GM12878 (cell line): ENCODE measurements at regions not wholly inside any gene's neighbourhood (a gene's known extent, or its start where the extent isn't known, plus 50 kb on each side); places are given as distances from the start of the nearest gene placed in this dataset.

Experiments used
- ATAC-seq: fragments of 200-7000 bp; cut with Tn5 transposase; 3 replicates; pipeline ENCODE4 v1.9.1; 2020; ENCODE audit warnings: mild to moderate bottlenecking, moderate library complexity
- BruUV-seq: library from RNA; stranded (reverse); fragments of 400-500 nt; replicated peaks from 2 replicates; lab custom pipeline; 2021; lab: Mats Ljungman, UMichigan
- CTCF ChIA-PET: fragments of 300-600 bp; sonication (Branson Sonifier 250); formaldehyde crosslinking; extraction: SDS; loops from one replicate; lab custom pipeline; 2021; ENCODE audit warnings: inconsistent platforms; lab: Yijun Ruan, JAX
- POLR2A ChIA-PET: fragments of 350-600 bp; formaldehyde crosslinking; extraction: SDS; loops from one replicate; lab custom pipeline; 2021; ENCODE audit warnings: inconsistent platforms; lab: Charles Lee
- RAD21 ChIA-PET: fragments of 300-600 bp; sonication (Branson Sonifier 250); formaldehyde crosslinking; loops from one replicate; lab custom pipeline; 2023; ENCODE audit warnings: antibody characterized with exemption; ENCODE audit not compliant: unreplicated experiment; lab: Charles Lee
- SMC1A ChIA-PET: fragments of 300-600 bp; sonication (Branson Sonifier 250); formaldehyde crosslinking; loops from one replicate; lab custom pipeline; 2023; ENCODE audit not compliant: unreplicated experiment, uncharacterized antibody; lab: Charles Lee
- DNase-seq: peaks from one replicate; pipeline ENCODE4 v3.0.0-alpha.2; 2011; ENCODE audit warnings: low read depth, low spot score
- FAIRE-seq: peaks from 3 replicates; lab custom pipeline; 2011; peaks lifted over from hg19 to GRCh38; lab: Jason Lieb, UNC
- H2AFZ ChIP-seq: 2 replicates; pipeline ENCODE4 v1.6.0; 2011; ENCODE audit warnings: low read depth, low read length, control low read depth; ENCODE audit not compliant: control insufficient read depth
- H3K27ac ChIP-seq: 2 replicates; pipeline ENCODE4 v1.5.1; 2011; ENCODE audit warnings: control low read depth; ENCODE audit not compliant: control insufficient read depth, insufficient read depth
- H3K27me3 ChIP-seq, 2 experiments: replicated peaks in 1 of 2; 2 replicates each; pipeline versions ENCODE4 v1.6.0 to v1.6.1; 2011; ENCODE audit warnings: low read length in 1 of 2; ENCODE audit not compliant: control insufficient read depth in 2 of 2, insufficient read depth in 2 of 2
- H3K36me3 ChIP-seq, 2 experiments: 2 replicates each; pipeline ENCODE4 v1.5.1; 2011; ENCODE audit warnings: low read length in 1 of 2; ENCODE audit not compliant: control insufficient read depth in 2 of 2, insufficient read depth in 2 of 2
- H3K4me1 ChIP-seq: 2 replicates; pipeline ENCODE4 v1.6.1; 2011; ENCODE audit warnings: mild to moderate bottlenecking, low read length, moderate library complexity, mixed read lengths; ENCODE audit not compliant: control insufficient read depth, insufficient read depth
- H3K4me2 ChIP-seq: 2 replicates; pipeline ENCODE4 v1.6.0; 2011; ENCODE audit warnings: control low read depth; ENCODE audit not compliant: control insufficient read depth, insufficient read depth
- H3K4me3 ChIP-seq: fragments of 200-600 bp; sonication (generic); 2 replicates; pipeline ENCODE4 v1.5.1; 2016
- H3K79me2 ChIP-seq: 2 replicates; pipeline ENCODE4 v1.6.0; 2011; ENCODE audit warnings: low read length; ENCODE audit not compliant: control insufficient read depth, insufficient read depth
- H3K9ac ChIP-seq: 2 replicates; pipeline ENCODE4 v1.8.0; 2011; ENCODE audit warnings: low read length, control low read depth, mixed read lengths; ENCODE audit not compliant: control insufficient read depth, insufficient read depth
- H3K9me3 ChIP-seq: replicated peaks from 3 replicates; pipeline ENCODE4 v1.5.1; 2011; ENCODE audit warnings: mild to moderate bottlenecking, low read length; ENCODE audit not compliant: control insufficient read depth, insufficient read depth
- H4K20me1 ChIP-seq: 2 replicates; pipeline ENCODE4 v1.6.0; 2011; ENCODE audit not compliant: control insufficient read depth, insufficient read depth
- FOXM1 ChIP-seq: IDR thresholded peaks from 2 replicates; pipeline ENCODE4 v1.6.1; 2012; ENCODE audit warnings: low read depth, mild to moderate bottlenecking, inconsistent platforms, low read length, moderate library complexity
- JUND ChIP-seq: IDR thresholded peaks from 2 replicates; pipeline ENCODE4 v1.6.1; 2012; ENCODE audit warnings: low read depth, mild to moderate bottlenecking, low read length, improper control_type of control experiment, moderate library complexity
- MTA2 ChIP-seq: fragments of 450-650 bp; IDR thresholded peaks from 2 replicates; pipeline ENCODE4 v1.6.1; 2016; ENCODE audit warnings: low read depth, mild to moderate bottlenecking, moderate library complexity
- MTA3 ChIP-seq: IDR thresholded peaks from 2 replicates; pipeline ENCODE4 v1.6.1; 2012; ENCODE audit warnings: low read length, inconsistent platforms, borderline replicate concordance
- NR2C2 ChIP-seq: IDR thresholded peaks from 2 replicates; pipeline ENCODE4 v1.6.1; 2011; ENCODE audit warnings: borderline replicate concordance, low read depth; ENCODE audit not compliant: control insufficient read depth, insufficient read length
- SIN3A ChIP-seq: IDR thresholded peaks from 2 replicates; pipeline ENCODE4 v1.6.1; 2012; ENCODE audit warnings: low read depth, low read length, improper control_type of control experiment
- SIX5 ChIP-seq: IDR thresholded peaks from 2 replicates; pipeline ENCODE4 v1.6.1; 2011; ENCODE audit warnings: mild to moderate bottlenecking, low read depth, low read length, moderate library complexity; ENCODE audit not compliant: severe bottlenecking
- STAT3 ChIP-seq: IDR thresholded peaks from 2 replicates; pipeline ENCODE4 v1.6.1; 2011; ENCODE audit warnings: low read depth, low read length, improper control_type of control experiment
- TCF12 ChIP-seq: IDR thresholded peaks from 2 replicates; pipeline ENCODE4 v1.6.1; 2011; ENCODE audit warnings: low read depth, mild to moderate bottlenecking, low read length
- WGBS: methylation state at CpG from one replicate; pipeline ENCODE4 v1.1.6; 2016; ENCODE audit warnings: low lambda C conversion rate; ENCODE audit not compliant: insufficient replicate concordance, insufficient coverage; ENCODE audit errors: missing lambda C conversion rate; 5-methylcytosine and 5-hydroxymethylcytosine counted together
- in situ Hi-C: fragments of 300-500 bp; cut with MboI; formaldehyde crosslinking; loops from 9 replicates; pipeline ENCODE4 v1.14.3; 2018; ENCODE audit warnings: mixed read lengths
- intact Hi-C: fragments of 100-400 bp; cut with micrococcal nuclease; formaldehyde crosslinking; loops from one replicate; pipeline ENCODE4 v1.14.2; 2022; ENCODE audit not compliant: unreplicated experiment
- TF ChIP-seq, protein P1 (sequence below): fragments of 450-650 bp; IDR thresholded peaks from 2 replicates; pipeline ENCODE4 v1.6.1; 2014; ENCODE audit warnings: mild to moderate bottlenecking
- TF ChIP-seq, protein P2 (sequence below): fragments of 450-650 bp; IDR thresholded peaks from 2 replicates; pipeline ENCODE4 v1.6.1; 2017; ENCODE audit warnings: low read depth, mild to moderate bottlenecking, moderate library complexity
- TF ChIP-seq, protein P3 (sequence below): fragments of 450-650 bp; formaldehyde crosslinking; IDR thresholded peaks from 2 replicates; pipeline ENCODE4 v1.5.0; 2022; ENCODE audit warnings: mild to moderate bottlenecking, missing genetic modification characterization

DNA sequence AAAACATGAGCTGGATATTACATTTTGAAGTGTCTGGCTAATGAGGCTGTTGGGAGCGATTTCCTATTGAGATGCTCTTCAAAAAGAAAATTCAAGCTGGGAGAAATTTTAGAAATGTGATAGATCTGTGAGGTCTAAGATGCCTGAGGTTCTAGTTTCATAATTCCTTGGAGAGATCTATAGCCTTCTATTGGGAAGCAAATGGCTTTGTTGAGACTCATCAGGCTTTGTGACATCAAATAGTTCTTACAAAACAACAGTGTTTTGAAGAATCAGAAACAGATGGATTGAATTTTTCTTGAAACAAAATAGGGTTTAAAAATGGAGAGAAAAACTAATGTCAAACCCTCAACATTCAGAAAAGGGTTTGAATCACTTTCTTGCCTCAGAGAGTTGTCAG, 292.9 kb downstream of the NNT start:
- Histone ChIP-seq H3K4me3 (no peak overlapping the region), H3K27ac (no peak overlapping the region), H4K20me1 (no peaks in the 10 kb centered on the region), H3K4me2 (no peak overlapping the region), H3K9ac (no peak overlapping the region), H3K36me3 (no peaks in the 10 kb centered on the region), H3K27me3 (no peaks in the 10 kb centered on the region), H3K4me1 (no peaks in the 10 kb centered on the region), H2AFZ (no peak overlapping the region), H3K9me3 (no peaks in the 10 kb centered on the region), H3K79me2 (no peaks in the 10 kb centered on the region)
- DNase-seq (no peak), ATAC-seq (no peak), FAIRE-seq (no peak)
- ChIA-PET RAD21 (no interaction called here), CTCF (no interaction called here), POLR2A (no interaction called here), SMC1A (no interaction called here)
- no peak for TF ChIP-seq SIN3A
- no peak for TF ChIP-seq STAT3
- no peak for TF ChIP-seq TCF12
- no peak for TF ChIP-seq MTA2
- TF ChIP-seq, protein P1, sequence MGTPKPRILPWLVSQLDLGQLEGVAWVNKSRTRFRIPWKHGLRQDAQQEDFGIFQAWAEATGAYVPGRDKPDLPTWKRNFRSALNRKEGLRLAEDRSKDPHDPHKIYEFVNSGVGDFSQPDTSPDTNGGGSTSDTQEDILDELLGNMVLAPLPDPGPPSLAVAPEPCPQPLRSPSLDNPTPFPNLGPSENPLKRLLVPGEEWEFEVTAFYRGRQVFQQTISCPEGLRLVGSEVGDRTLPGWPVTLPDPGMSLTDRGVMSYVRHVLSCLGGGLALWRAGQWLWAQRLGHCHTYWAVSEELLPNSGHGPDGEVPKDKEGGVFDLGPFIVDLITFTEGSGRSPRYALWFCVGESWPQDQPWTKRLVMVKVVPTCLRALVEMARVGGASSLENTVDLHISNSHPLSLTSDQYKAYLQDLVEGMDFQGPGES: no peak
- TF ChIP-seq MTA3: no peak
- no peak for TF ChIP-seq JUND
- intact Hi-C loops: no loop called here
- in situ Hi-C loops: no loop called here
- 0% methylated on average over 1 of the region's 1 CpG for WGBS
- no TSS peak for BruUV-seq

DNA sequence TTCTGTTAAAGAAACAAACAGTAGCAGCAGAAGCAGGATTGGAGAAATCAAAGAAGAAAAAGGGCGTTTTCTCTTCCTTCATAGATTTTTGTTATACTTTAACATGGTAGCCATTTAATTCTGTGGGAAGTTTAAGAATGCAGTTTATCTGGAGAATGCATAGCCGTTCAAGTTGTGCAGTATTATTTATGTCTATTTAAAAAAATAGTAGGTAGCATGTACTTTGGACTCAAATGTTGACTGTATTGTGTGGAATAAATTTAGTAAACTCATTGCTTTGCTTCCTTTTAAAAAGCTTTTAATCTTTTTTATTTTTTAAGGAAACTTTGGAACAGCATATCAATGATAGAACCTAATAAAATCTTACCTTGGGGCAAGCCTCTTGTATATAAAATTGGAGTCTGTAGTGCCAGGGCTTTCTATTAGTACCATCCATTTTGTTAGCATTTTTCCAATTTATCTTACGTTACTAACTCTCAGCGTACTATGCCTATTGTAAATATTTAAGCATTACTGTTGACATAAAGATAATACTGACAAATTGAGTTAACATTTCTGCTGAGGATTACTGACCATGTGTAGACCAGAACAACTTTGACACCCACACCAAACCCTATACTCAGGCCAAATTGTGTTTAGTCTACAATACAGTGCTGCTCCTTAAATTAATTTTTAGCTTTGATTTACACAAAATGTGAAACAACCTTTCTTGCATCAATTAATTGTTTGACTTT, 291.1 kb downstream of the NNT start:
- Histone ChIP-seq H3K27ac (no peak overlapping the region), H3K9ac (no peak overlapping the region), H3K9me3 (no peaks in the 10 kb centered on the region), H3K27me3 (no peaks in the 10 kb centered on the region), H4K20me1 (no peaks in the 10 kb centered on the region), H3K36me3 (no peaks in the 10 kb centered on the region), H3K4me3 (no peak overlapping the region), H3K4me2 (no peak overlapping the region), H3K79me2 (no peaks in the 10 kb centered on the region), H3K4me1 (no peaks in the 10 kb centered on the region), H2AFZ (no peak overlapping the region)
- ChIA-PET POLR2A (no interaction called here), RAD21 (no interaction called here), CTCF (no interaction called here), SMC1A (interaction anchor here (1.2 kb wide), 1 partner anchor 18 kb away, joined by 3 read pairs; no protein-coding TSS in a partner anchor)
- no peak for ATAC-seq
- intact Hi-C loops: no loop called here
- in situ Hi-C loops: no loop called here
- FAIRE-seq: no peak
- no peak for DNase-seq
- no TSS peak for BruUV-seq
- WGBS: 8% methylated on average over 4 of the region's 4 CpGs
- TF ChIP-seq, protein P2, sequence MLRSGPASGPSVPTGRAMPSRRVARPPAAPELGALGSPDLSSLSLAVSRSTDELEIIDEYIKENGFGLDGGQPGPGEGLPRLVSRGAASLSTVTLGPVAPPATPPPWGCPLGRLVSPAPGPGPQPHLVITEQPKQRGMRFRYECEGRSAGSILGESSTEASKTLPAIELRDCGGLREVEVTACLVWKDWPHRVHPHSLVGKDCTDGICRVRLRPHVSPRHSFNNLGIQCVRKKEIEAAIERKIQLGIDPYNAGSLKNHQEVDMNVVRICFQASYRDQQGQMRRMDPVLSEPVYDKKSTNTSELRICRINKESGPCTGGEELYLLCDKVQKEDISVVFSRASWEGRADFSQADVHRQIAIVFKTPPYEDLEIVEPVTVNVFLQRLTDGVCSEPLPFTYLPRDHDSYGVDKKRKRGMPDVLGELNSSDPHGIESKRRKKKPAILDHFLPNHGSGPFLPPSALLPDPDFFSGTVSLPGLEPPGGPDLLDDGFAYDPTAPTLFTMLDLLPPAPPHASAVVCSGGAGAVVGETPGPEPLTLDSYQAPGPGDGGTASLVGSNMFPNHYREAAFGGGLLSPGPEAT: no peak
- TF ChIP-seq NR2C2: no peak
- no peak for TF ChIP-seq FOXM1
- TF ChIP-seq, protein P3, sequence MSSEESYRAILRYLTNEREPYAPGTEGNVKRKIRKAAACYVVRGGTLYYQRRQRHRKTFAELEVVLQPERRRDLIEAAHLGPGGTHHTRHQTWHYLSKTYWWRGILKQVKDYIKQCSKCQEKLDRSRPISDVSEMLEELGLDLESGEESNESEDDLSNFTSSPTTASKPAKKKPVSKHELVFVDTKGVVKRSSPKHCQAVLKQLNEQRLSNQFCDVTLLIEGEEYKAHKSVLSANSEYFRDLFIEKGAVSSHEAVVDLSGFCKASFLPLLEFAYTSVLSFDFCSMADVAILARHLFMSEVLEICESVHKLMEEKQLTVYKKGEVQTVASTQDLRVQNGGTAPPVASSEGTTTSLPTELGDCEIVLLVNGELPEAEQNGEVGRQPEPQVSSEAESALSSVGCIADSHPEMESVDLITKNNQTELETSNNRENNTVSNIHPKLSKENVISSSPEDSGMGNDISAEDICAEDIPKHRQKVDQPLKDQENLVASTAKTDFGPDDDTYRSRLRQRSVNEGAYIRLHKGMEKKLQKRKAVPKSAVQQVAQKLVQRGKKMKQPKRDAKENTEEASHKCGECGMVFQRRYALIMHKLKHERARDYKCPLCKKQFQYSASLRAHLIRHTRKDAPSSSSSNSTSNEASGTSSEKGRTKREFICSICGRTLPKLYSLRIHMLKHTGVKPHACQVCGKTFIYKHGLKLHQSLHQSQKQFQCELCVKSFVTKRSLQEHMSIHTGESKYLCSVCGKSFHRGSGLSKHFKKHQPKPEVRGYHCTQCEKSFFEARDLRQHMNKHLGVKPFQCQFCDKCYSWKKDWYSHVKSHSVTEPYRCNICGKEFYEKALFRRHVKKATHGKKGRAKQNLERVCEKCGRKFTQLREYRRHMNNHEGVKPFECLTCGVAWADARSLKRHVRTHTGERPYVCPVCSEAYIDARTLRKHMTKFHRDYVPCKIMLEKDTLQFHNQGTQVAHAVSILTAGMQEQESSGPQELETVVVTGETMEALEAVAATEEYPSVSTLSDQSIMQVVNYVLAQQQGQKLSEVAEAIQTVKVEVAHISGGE: no peak
- no peak for TF ChIP-seq SIX5
